ENCODE measurements at regions not wholly inside any gene's neighbourhood (a gene's known extent, or its start where the extent isn't known, plus 50 kb on each side); places are given as distances from the start of the nearest gene placed in this dataset.

- intact Hi-C loops (cut with DNase I) = loop anchor here (5.0 to 10.0 kb wide), 2 partner anchors 205 to 208 kb away; partner anchors contain the start of gene ATP1B1 (in 1 of the 2)
- 89 to 94% (median 94%) methylated on average over 2 of the region's 2 CpGs for WGBS, 3 donors
- no peak for ATAC-seq
These were observed 168.2 kb upstream of the DPT start for GRCh38 chr1:168897249-168897648.

GRCh38 chr1:168903237-168903830, 174.3 kb upstream of the DPT start:
- H3K27me3 ChIP-seq (ENCODE audit: insufficient read depth in 3 of 3, low read length in 2 of 3) = no peaks in the 10 kb centered on the region
- DNase-seq (no peak), ATAC-seq (peak in 1 of 4 donors; percentile 23)
- intact Hi-C loops (cut with DNase I) = loop anchor here in 1 of 2 donors (5.0 kb wide), 1 partner anchor 34 kb away; no protein-coding TSS in a partner anchor
- no peak overlapping the region for H3K27ac ChIP-seq
- H3K4me1 ChIP-seq = peaks cover 5% of the 10 kb centered on the region
- no peaks in the 10 kb centered on the region for H3K9me3 ChIP-seq
- no peak overlapping the region for H3K4me3 ChIP-seq
- 49 to 63% (median 59%) methylated on average over 2 of the region's 2 CpGs for WGBS, 3 donors
- no peak for TF ChIP-seq CTCF (IDR thresholded peaks at IDR 0.05)
- no peaks in the 10 kb centered on the region for H3K36me3 ChIP-seq (ENCODE audit: insufficient read depth in 1 of 2, low read depth in 1 of 2)

More at GRCh38 chr1:168897249-168897648, 168.2 kb upstream of the DPT start:
- Histone ChIP-seq H3K4me3 (no peak overlapping the region), H3K4me1 (peaks cover 12% of the 10 kb centered on the region), H3K36me3 (ENCODE audit: insufficient read depth in 1 of 2, low read depth in 1 of 2) (no peaks in the 10 kb centered on the region), H3K9me3 (no peaks in the 10 kb centered on the region), H3K27me3 (ENCODE audit: insufficient read depth in 3 of 3, low read length in 2 of 3) (no peaks in the 10 kb centered on the region), H3K27ac (no peak overlapping the region)
- no peak for TF ChIP-seq CTCF (IDR thresholded peaks at IDR 0.05)
- no peak for DNase-seq

GRCh38 chr1:168905633-168906032, 176.6 kb upstream of the DPT start:
- H3K4me3 ChIP-seq = no peak overlapping the region
- no peaks in the 10 kb centered on the region for H3K27me3 ChIP-seq (ENCODE audit: insufficient read depth in 3 of 3, low read length in 2 of 3)
- H3K9me3 ChIP-seq = no peaks in the 10 kb centered on the region
- ATAC-seq (no peak), DNase-seq (no peak)
- H3K27ac ChIP-seq = no peak overlapping the region
- WGBS, 3 donors = 89 to 97% (median 93%) methylated on average over 2 of the region's 2 CpGs
- TF ChIP-seq CTCF (IDR thresholded peaks at IDR 0.05) = no peak
- H3K4me1 ChIP-seq = peaks cover 5% of the 10 kb centered on the region
- no peaks in the 10 kb centered on the region for H3K36me3 ChIP-seq (ENCODE audit: insufficient read depth in 1 of 2, low read depth in 1 of 2)
- intact Hi-C loops (cut with DNase I) = no loop called here

GRCh38 chr1:168906367-168906766, 177.4 kb upstream of the DPT start:
- Histone ChIP-seq H3K36me3 (ENCODE audit: insufficient read depth in 1 of 2, low read depth in 1 of 2) (no peaks in the 10 kb centered on the region), H3K4me3 (no peak overlapping the region), H3K27ac (no peak overlapping the region), H3K4me1 (peaks cover 5% of the 10 kb centered on the region), H3K9me3 (no peaks in the 10 kb centered on the region), H3K27me3 (ENCODE audit: insufficient read depth in 3 of 3, low read length in 2 of 3) (no peaks in the 10 kb centered on the region)
- WGBS, 3 donors = 68 to 77% (median 70%) methylated on average over 2 of the region's 2 CpGs
- no peak for DNase-seq
- ATAC-seq = no peak
- intact Hi-C loops (cut with DNase I) = no loop called here
- TF ChIP-seq CTCF (IDR thresholded peaks at IDR 0.05) = no peak

- DNase-seq (no peak), ATAC-seq (no peak)
- intact Hi-C loops (cut with DNase I) = no loop called here
- Histone ChIP-seq H3K4me3 (no peak overlapping the region), H3K27me3 (ENCODE audit: insufficient read depth in 3 of 3, low read length in 2 of 3) (no peaks in the 10 kb centered on the region), H3K9me3 (no peaks in the 10 kb centered on the region), H3K36me3 (ENCODE audit: insufficient read depth in 1 of 2, low read depth in 1 of 2) (no peaks in the 10 kb centered on the region), H3K27ac (no peak overlapping the region), H3K4me1 (peaks cover 5% of the 10 kb centered on the region)
- 69 to 81% (median 81%) methylated on average over 5 of the region's 5 CpGs for WGBS, 3 donors
- TF ChIP-seq CTCF (IDR thresholded peaks at IDR 0.05) = no peak
These were observed 178.0 kb upstream of the DPT start for GRCh38 chr1:168907053-168907452.
